Gastrocnemius medialis (tissue), 4 donors: ENCODE measurements at regions not wholly inside any gene's neighbourhood (a gene's known extent, or its start where the extent isn't known, plus 50 kb on each side); places are given as distances from the start of the nearest gene placed in this dataset.

ENCODE experiments used
- CTCF ChIP-seq, 5 experiments: fragments of 450-650 bp in 3 of 5; fragments of 200-600 bp in 2 of 5; sonication (generic) in 2 of 5; IDR thresholded peaks in 4 of 5; conservative IDR thresholded peaks in 1 of 5; 1 replicate in 4 of 5; 2 replicates in 1 of 5; pipeline ENCODE4 v1.5.1; 2016 to 2019; ENCODE audit warnings: antibody characterized with exemption in 5 of 5, mild to moderate bottlenecking in 3 of 5, moderate library complexity in 3 of 5
- POLR2A ChIP-seq, 2 donors: fragments of 450-650 bp; IDR thresholded peaks; one replicate each; pipeline ENCODE4 v1.6.1; 2017; ENCODE audit warnings: antibody characterized with exemption in 2 of 2, mild to moderate bottlenecking in 2 of 2, moderate library complexity in 2 of 2

- TF ChIP-seq CTCF (IDR thresholded peaks at IDR 0.05 in 4 of 5, conservative IDR thresholded peaks at IDR 0.05 in 1 of 5), result no peak
- TF ChIP-seq POLR2A (IDR thresholded peaks at IDR 0.05), result no peak
These were observed 156.9 kb upstream of the NR3C1 start for GRCh38 chr5:143560378-143560777.
